GM20000 (cell line): ENCODE measurements at regions not wholly inside any gene's neighbourhood (a gene's known extent, or its start where the extent isn't known, plus 50 kb on each side); places are given as distances from the start of the nearest gene placed in this dataset.

Source experiments
- DNase-seq: peaks from one replicate; pipeline ENCODE4 v3.0.0; 2012; ENCODE audit warnings: low spot score
- TF ChIP-seq, protein P1 (sequence below): IDR thresholded peaks from 2 replicates; pipeline ENCODE4 v1.5.1; 2012; ENCODE audit warnings: mild to moderate bottlenecking, control low read depth; ENCODE audit errors: extremely low read depth, missing control alignments

DNA sequence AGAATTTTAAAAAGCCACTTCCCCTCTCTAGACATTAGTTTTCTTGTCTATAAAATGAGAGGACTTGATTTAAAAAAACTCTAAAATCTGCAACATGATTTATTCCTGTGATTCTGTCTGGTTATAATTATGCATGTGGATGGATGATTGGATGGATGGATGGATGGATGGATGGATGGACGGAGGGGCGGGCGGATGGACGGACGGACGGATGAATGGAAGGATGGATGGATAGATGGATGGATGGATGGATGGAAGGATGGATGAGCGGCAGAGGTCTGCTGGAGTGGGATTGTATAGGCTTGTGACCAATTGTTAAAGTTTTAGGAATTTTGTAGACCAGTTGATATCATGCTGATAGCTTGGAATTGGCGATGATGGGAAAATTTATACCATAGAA lies 135.2 kb upstream of the TIAM1 start:
- DNase-seq = no peak
- TF ChIP-seq, protein P1, sequence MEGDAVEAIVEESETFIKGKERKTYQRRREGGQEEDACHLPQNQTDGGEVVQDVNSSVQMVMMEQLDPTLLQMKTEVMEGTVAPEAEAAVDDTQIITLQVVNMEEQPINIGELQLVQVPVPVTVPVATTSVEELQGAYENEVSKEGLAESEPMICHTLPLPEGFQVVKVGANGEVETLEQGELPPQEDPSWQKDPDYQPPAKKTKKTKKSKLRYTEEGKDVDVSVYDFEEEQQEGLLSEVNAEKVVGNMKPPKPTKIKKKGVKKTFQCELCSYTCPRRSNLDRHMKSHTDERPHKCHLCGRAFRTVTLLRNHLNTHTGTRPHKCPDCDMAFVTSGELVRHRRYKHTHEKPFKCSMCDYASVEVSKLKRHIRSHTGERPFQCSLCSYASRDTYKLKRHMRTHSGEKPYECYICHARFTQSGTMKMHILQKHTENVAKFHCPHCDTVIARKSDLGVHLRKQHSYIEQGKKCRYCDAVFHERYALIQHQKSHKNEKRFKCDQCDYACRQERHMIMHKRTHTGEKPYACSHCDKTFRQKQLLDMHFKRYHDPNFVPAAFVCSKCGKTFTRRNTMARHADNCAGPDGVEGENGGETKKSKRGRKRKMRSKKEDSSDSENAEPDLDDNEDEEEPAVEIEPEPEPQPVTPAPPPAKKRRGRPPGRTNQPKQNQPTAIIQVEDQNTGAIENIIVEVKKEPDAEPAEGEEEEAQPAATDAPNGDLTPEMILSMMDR = no peak

DNA sequence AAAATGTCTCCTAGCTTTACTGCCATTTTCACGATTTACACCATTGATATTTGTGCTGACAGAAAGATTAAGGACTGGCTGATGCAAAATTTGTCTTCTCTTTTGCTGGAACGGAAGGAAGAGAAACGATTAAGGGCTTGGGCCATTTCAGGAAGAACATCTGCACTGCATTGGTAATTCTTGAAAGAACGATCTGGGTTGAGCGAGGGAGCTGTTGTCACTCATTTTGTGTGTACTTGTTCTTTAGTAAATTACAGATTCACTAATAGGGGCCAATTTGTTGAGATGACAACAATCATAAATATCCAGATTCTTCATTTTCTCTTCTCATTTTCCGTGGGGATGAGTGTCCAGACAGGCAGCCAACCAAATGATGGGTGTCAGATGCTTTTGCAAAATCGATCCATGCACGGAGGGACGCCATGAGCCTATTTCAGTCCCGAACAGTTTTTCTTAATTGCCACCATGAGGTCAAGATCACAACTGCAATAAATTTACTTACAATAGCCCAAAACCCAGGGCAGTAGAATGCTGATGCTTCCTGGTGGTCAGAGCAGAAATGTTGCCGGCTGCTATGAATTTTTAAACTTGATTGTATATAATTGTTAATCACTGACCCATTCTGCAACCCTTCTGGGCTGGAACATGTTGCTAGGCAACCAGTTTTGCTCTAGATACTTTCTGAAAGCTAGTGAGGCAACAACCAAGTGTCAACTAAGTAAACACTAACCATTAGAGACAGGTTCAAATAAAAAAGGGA lies 132.4 kb upstream of the TIAM1 start:
- DNase-seq = no peak
- TF ChIP-seq, protein P1 = no peak

DNA sequence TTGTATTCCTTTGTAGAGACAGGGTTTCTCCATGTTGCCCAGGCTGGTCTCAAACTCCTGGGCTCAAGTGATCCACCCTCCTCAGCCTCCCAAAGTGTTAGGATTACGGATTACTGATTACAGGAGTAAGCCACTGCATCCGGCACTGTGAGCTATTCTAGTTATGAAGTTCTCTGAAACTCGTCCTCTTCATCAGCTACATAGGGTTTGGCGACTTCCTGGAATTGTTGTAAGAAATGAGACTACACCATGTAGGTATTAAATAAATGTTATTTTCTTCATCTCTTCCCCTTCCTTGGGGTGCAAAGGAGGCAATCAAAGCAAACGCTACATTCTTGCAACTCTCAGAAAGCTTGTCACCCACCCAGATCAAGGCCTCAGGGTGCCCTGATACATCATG lies 131.2 kb upstream of the TIAM1 start:
- DNase-seq = no peak
- TF ChIP-seq, protein P1 = no peak

DNA sequence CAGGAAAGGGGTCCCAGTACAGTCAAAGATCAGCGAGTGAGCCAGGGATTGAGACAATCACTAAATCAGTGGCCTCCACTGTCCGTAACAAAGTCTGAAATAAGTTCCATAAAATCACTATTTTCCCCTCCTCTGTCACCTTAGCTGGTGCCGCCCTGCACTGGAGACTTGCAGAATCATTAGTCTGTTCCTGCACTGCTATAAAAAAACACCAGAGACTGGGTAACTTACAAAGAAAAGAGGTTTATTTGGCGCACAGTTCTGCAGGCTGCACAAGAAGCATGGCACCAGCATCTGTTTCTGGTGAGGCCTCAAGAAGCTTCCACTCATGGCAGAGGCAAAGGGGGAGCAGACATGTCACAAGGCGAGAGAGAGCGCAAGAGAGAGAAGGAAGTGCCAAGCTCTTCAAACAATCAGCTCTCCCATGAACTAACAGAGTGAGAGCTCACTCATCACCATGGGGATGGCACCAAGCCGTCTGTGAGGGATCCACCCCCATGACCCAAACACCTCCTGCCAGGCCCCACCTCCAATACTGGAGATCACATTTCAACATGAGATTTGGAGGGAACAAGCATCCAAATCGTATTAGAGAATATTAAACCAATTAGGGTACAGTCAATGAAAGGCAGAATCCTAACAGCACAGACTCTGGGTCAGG lies 129.8 kb upstream of the TIAM1 start:
- TF ChIP-seq, protein P1 = no peak
- DNase-seq = no peak

DNA sequence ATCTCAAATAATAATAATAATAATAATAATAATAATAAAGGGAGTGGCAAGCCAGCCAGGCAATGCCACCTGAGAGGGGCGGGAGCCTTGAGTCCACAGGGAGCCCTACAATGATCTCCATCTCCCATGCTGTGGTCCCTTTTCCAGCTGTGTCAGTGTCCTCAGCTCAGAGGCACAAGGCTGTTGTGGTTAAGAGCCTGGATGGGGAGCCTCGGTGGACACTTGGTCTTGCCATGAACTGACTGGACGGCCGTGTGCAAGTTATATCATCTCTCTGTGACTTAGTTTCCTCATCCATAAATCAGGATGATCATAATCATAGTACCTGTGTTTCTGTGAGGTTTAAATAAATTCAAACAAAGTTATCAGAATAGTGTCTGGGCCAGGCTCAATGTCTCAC lies 127.8 kb upstream of the TIAM1 start:
- DNase-seq = no peak
- TF ChIP-seq, protein P1 = no peak

DNA sequence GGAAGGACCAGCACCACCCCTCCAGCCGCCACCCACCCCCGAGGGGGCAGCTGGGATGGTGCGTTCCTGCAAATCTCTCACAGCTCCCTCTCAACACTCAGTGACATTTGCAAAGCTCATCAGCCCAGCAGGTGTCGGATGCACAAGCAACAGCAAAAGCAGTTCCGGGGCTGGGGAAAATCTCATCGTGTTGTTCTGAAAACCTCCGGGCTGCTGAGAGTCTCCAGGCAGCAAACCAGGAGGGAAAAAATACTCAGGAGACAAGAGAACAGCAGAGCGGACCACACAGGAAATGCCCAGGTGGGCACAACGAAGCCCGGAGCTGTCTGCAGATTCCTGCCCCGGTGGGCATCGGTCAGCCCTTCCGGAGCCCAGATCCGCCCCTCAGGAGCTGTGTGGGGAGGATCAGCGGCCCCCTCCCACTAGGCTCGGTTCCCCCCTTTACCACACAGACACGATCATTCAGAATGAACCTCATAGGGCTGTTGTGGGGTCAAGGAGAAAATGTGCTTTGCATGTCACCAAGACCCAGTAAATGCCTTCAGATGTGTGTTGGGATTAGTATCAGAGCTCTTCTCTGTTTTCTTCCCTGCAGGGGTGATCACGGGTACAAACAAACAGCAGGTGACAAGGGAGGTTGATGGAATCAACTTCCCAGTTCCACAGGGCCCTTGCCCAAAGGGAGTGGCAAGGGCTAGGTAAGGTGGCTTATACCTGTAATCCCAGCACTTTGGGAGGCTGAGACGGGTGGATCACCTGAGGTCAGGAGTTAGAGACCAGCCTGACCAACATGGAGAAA lies 127.0 kb upstream of the TIAM1 start:
- TF ChIP-seq, protein P1 = no peak
- no peak for DNase-seq

DNA sequence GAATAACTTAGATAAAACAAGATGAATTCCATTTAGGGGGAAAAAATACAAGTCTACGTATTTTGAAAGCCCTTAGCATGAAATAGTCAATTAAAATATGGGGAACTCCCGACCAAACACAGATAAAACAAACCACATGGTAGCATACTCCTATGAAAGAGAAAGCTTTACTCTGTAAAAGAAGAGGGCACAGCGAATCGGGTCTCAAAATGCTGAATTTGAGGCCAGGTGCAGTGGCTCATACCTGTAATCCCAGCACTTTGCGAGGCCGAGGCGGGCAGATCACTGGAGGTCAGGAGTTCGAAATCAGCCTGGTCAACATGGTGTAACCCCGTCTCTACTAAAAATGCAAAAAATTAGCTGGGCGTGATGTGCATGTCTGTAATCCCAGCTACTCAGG lies 116.9 kb upstream of the TIAM1 start:
- TF ChIP-seq, protein P1 = no peak

More for the DNA sequence above, 116.9 kb upstream of the TIAM1 start:
- no peak for DNase-seq
